H1 (cell line): ENCODE measurements at regions not wholly inside any gene's neighbourhood (a gene's known extent, or its start where the extent isn't known, plus 50 kb on each side); places are given as distances from the start of the nearest gene placed in this dataset.

ENCODE experiments used
- TCF12 ChIP-seq: IDR thresholded peaks from 2 replicates; pipeline ENCODE4 v1.6.1; 2011; ENCODE audit warnings: low read depth, mild to moderate bottlenecking, low read length
- TF ChIP-seq, protein P1 (sequence below): fragments of 300-600 bp; sonication (generic); IDR thresholded peaks from 2 replicates; pipeline ENCODE4 v1.7.1; 2012; ENCODE audit warnings: low read length, moderate library complexity, mild to moderate bottlenecking, inconsistent platforms; ENCODE audit not compliant: insufficient replicate concordance

DNA sequence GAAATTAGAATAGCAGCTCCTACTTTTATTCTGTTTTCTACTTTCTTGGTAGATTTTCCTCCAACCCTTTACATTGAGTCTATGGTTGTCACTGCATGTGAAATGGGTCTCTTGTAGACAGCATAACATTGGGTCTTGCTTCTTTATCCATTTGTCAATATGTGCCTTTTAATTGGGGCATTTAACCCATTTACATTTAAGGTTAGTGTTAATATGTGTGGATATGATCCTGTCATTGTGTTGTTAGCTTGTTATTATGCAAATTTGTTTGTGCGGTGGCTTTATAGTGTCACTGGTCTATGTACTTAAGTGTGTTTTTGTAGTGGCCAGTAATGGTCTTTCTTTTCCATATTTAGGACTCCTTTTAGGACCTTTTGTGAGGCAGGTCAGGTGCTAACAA lies 276.9 kb upstream of the SPHKAP start (continued):
- TF ChIP-seq, protein P1, sequence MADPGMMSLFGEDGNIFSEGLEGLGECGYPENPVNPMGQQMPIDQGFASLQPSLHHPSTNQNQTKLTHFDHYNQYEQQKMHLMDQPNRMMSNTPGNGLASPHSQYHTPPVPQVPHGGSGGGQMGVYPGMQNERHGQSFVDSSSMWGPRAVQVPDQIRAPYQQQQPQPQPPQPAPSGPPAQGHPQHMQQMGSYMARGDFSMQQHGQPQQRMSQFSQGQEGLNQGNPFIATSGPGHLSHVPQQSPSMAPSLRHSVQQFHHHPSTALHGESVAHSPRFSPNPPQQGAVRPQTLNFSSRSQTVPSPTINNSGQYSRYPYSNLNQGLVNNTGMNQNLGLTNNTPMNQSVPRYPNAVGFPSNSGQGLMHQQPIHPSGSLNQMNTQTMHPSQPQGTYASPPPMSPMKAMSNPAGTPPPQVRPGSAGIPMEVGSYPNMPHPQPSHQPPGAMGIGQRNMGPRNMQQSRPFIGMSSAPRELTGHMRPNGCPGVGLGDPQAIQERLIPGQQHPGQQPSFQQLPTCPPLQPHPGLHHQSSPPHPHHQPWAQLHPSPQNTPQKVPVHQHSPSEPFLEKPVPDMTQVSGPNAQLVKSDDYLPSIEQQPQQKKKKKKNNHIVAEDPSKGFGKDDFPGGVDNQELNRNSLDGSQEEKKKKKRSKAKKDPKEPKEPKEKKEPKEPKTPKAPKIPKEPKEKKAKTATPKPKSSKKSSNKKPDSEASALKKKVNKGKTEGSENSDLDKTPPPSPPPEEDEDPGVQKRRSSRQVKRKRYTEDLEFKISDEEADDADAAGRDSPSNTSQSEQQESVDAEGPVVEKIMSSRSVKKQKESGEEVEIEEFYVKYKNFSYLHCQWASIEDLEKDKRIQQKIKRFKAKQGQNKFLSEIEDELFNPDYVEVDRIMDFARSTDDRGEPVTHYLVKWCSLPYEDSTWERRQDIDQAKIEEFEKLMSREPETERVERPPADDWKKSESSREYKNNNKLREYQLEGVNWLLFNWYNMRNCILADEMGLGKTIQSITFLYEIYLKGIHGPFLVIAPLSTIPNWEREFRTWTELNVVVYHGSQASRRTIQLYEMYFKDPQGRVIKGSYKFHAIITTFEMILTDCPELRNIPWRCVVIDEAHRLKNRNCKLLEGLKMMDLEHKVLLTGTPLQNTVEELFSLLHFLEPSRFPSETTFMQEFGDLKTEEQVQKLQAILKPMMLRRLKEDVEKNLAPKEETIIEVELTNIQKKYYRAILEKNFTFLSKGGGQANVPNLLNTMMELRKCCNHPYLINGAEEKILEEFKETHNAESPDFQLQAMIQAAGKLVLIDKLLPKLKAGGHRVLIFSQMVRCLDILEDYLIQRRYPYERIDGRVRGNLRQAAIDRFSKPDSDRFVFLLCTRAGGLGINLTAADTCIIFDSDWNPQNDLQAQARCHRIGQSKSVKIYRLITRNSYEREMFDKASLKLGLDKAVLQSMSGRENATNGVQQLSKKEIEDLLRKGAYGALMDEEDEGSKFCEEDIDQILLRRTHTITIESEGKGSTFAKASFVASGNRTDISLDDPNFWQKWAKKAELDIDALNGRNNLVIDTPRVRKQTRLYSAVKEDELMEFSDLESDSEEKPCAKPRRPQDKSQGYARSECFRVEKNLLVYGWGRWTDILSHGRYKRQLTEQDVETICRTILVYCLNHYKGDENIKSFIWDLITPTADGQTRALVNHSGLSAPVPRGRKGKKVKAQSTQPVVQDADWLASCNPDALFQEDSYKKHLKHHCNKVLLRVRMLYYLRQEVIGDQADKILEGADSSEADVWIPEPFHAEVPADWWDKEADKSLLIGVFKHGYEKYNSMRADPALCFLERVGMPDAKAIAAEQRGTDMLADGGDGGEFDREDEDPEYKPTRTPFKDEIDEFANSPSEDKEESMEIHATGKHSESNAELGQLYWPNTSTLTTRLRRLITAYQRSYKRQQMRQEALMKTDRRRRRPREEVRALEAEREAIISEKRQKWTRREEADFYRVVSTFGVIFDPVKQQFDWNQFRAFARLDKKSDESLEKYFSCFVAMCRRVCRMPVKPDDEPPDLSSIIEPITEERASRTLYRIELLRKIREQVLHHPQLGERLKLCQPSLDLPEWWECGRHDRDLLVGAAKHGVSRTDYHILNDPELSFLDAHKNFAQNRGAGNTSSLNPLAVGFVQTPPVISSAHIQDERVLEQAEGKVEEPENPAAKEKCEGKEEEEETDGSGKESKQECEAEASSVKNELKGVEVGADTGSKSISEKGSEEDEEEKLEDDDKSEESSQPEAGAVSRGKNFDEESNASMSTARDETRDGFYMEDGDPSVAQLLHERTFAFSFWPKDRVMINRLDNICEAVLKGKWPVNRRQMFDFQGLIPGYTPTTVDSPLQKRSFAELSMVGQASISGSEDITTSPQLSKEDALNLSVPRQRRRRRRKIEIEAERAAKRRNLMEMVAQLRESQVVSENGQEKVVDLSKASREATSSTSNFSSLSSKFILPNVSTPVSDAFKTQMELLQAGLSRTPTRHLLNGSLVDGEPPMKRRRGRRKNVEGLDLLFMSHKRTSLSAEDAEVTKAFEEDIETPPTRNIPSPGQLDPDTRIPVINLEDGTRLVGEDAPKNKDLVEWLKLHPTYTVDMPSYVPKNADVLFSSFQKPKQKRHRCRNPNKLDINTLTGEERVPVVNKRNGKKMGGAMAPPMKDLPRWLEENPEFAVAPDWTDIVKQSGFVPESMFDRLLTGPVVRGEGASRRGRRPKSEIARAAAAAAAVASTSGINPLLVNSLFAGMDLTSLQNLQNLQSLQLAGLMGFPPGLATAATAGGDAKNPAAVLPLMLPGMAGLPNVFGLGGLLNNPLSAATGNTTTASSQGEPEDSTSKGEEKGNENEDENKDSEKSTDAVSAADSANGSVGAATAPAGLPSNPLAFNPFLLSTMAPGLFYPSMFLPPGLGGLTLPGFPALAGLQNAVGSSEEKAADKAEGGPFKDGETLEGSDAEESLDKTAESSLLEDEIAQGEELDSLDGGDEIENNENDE = no peak
- no peak for TF ChIP-seq TCF12
